Activated T-helper 1 cell treated with anti-CD3 and anti-CD28 coated beads, Interleukin-12 subunit alpha, Interleukin-12 subunit beta, Interleukin-2, Interleukin-4 antibody, amounts not matched to agents 30 ng/mL and 10 ng/mL and 1 ng/mL, durations not matched to agents 14 hours and 24 hours and 36 hours (primary cell): ENCODE measurements at regions not wholly inside any gene's neighbourhood (a gene's known extent, or its start where the extent isn't known, plus 50 kb on each side); places are given as distances from the start of the nearest gene placed in this dataset.

Source experiments
- DNase-seq: peaks from one replicate; pipeline ENCODE4 v3.0.0; 2021; ENCODE audit warnings: low spot score
- H3K27ac Mint-ChIP-seq: one replicate; pipeline ENCODE4 v1.8.0; 2021; ENCODE audit warnings: mild to moderate bottlenecking, mixed read lengths
- H3K27me3 Mint-ChIP-seq: one replicate; pipeline ENCODE4 v1.8.0; 2022; ENCODE audit warnings: mild to moderate bottlenecking, moderate library complexity, mixed read lengths; ENCODE audit not compliant: insufficient read depth
- H3K36me3 Mint-ChIP-seq: one replicate; pipeline ENCODE4 v1.8.0; 2021; ENCODE audit warnings: low read depth, mixed read lengths
- H3K4me1 Mint-ChIP-seq: one replicate; pipeline ENCODE4 v1.8.0; 2021; ENCODE audit warnings: low read depth, mixed read lengths
- H3K4me3 Mint-ChIP-seq: one replicate; pipeline ENCODE4 v1.8.0; 2021; ENCODE audit warnings: mild to moderate bottlenecking, moderate library complexity, mixed read lengths
- H3K9me3 Mint-ChIP-seq: one replicate; pipeline ENCODE4 v1.8.0; 2021; ENCODE audit warnings: mixed read lengths
- intact Hi-C: fragments of 100-400 bp; cut with micrococcal nuclease; formaldehyde crosslinking; loops from one replicate; pipeline ENCODE4 v1.15.1; 2024

- Mint-ChIP-seq H3K36me3 (no peaks in the 10 kb centered on the region), H3K4me1 (no peaks in the 10 kb centered on the region), H3K4me3 (no peak overlapping the region), H3K27me3 (peaks cover 8% of the 10 kb centered on the region), H3K9me3 (no peaks in the 10 kb centered on the region), H3K27ac (no peak overlapping the region)
- intact Hi-C loops, result no loop called here
- no peak for DNase-seq
These were observed 271.4 kb upstream of the RORA start for GRCh38 chr15:61500523-61500922.

GRCh38 chr15:61499376-61499775 lies 270.3 kb upstream of the RORA start:
- H3K4me3 Mint-ChIP-seq, result no peak overlapping the region
- no peaks in the 10 kb centered on the region for H3K9me3 Mint-ChIP-seq
- no peaks in the 10 kb centered on the region for H3K36me3 Mint-ChIP-seq
- H3K4me1 Mint-ChIP-seq, result no peaks in the 10 kb centered on the region
- peaks cover 8% of the 10 kb centered on the region for H3K27me3 Mint-ChIP-seq
- intact Hi-C loops, result no loop called here
- DNase-seq, result no peak
- H3K27ac Mint-ChIP-seq, result no peak overlapping the region

- intact Hi-C loops, result no loop called here
These were observed 260.5 kb upstream of the RORA start for GRCh38 chr15:61489571-61489970.

GRCh38 chr15:61483599-61483998 lies 254.5 kb upstream of the RORA start:
- no peaks in the 10 kb centered on the region for H3K9me3 Mint-ChIP-seq
- intact Hi-C loops, result no loop called here
- no peak overlapping the region for H3K4me3 Mint-ChIP-seq
- no peak for DNase-seq
- H3K27me3 Mint-ChIP-seq, result peaks cover 12% of the 10 kb centered on the region
- no peak overlapping the region for H3K27ac Mint-ChIP-seq
- no peaks in the 10 kb centered on the region for H3K4me1 Mint-ChIP-seq
- H3K36me3 Mint-ChIP-seq, result no peaks in the 10 kb centered on the region

More at GRCh38 chr15:61489571-61489970, 260.5 kb upstream of the RORA start:
- H3K4me1 Mint-ChIP-seq, result no peaks in the 10 kb centered on the region
- H3K36me3 Mint-ChIP-seq, result no peaks in the 10 kb centered on the region
- peaks cover 12% of the 10 kb centered on the region for H3K27me3 Mint-ChIP-seq
- no peak overlapping the region for H3K4me3 Mint-ChIP-seq
- H3K27ac Mint-ChIP-seq, result no peak overlapping the region
- DNase-seq, result no peak
- H3K9me3 Mint-ChIP-seq, result no peaks in the 10 kb centered on the region

- no peak overlapping the region for H3K27ac Mint-ChIP-seq
- no peak for DNase-seq
- intact Hi-C loops, result no loop called here
- no peak overlapping the region for H3K4me3 Mint-ChIP-seq
- no peaks in the 10 kb centered on the region for H3K9me3 Mint-ChIP-seq
- no peaks in the 10 kb centered on the region for H3K4me1 Mint-ChIP-seq
- peaks cover 11% of the 10 kb centered on the region for H3K27me3 Mint-ChIP-seq
- no peaks in the 10 kb centered on the region for H3K36me3 Mint-ChIP-seq
These were observed 252.8 kb upstream of the RORA start for GRCh38 chr15:61481886-61482285.

GRCh38 chr15:61480863-61481262 lies 251.8 kb upstream of the RORA start:
- H3K27ac Mint-ChIP-seq, result no peak overlapping the region
- no peaks in the 10 kb centered on the region for H3K4me1 Mint-ChIP-seq
- no peaks in the 10 kb centered on the region for H3K36me3 Mint-ChIP-seq
- peaks cover 6% of the 10 kb centered on the region for H3K27me3 Mint-ChIP-seq
- intact Hi-C loops, result no loop called here
- H3K9me3 Mint-ChIP-seq, result no peaks in the 10 kb centered on the region
- no peak for DNase-seq
- H3K4me3 Mint-ChIP-seq, result no peak overlapping the region

GRCh38 chr15:61480295-61480694 lies 251.2 kb upstream of the RORA start:
- no peak overlapping the region for H3K4me3 Mint-ChIP-seq
- intact Hi-C loops, result no loop called here
- DNase-seq, result no peak
- H3K9me3 Mint-ChIP-seq, result no peaks in the 10 kb centered on the region
- H3K27ac Mint-ChIP-seq, result no peak overlapping the region
- no peaks in the 10 kb centered on the region for H3K4me1 Mint-ChIP-seq
- H3K27me3 Mint-ChIP-seq, result peaks cover 8% of the 10 kb centered on the region
- no peaks in the 10 kb centered on the region for H3K36me3 Mint-ChIP-seq

- Mint-ChIP-seq H3K27ac (no peak overlapping the region), H3K36me3 (no peaks in the 10 kb centered on the region), H3K4me3 (no peak overlapping the region), H3K9me3 (no peaks in the 10 kb centered on the region), H3K4me1 (no peaks in the 10 kb centered on the region), H3K27me3 (peaks cover 11% of the 10 kb centered on the region)
- intact Hi-C loops, result no loop called here
- no peak for DNase-seq
These were observed 250.5 kb upstream of the RORA start for GRCh38 chr15:61479613-61480012.

- no peak overlapping the region for H3K4me3 Mint-ChIP-seq
- intact Hi-C loops, result no loop called here
- H3K4me1 Mint-ChIP-seq, result no peaks in the 10 kb centered on the region
- no peaks in the 10 kb centered on the region for H3K9me3 Mint-ChIP-seq
- DNase-seq, result no peak
- peaks cover 8% of the 10 kb centered on the region for H3K27me3 Mint-ChIP-seq
- no peaks in the 10 kb centered on the region for H3K36me3 Mint-ChIP-seq
- no peak overlapping the region for H3K27ac Mint-ChIP-seq
These were observed 247.6 kb upstream of the RORA start for GRCh38 chr15:61476741-61477140.

- Mint-ChIP-seq H3K4me1 (no peaks in the 10 kb centered on the region), H3K27ac (no peak overlapping the region), H3K27me3 (peaks cover 8% of the 10 kb centered on the region), H3K9me3 (no peaks in the 10 kb centered on the region), H3K36me3 (no peaks in the 10 kb centered on the region), H3K4me3 (no peak overlapping the region)
- intact Hi-C loops, result no loop called here
- DNase-seq, result no peak
These were observed 245.7 kb upstream of the RORA start for GRCh38 chr15:61474796-61475195.

GRCh38 chr15:61467823-61468222 lies 238.7 kb upstream of the RORA start:
- H3K27me3 Mint-ChIP-seq, result no peaks in the 10 kb centered on the region
- no peak overlapping the region for H3K27ac Mint-ChIP-seq
- no peak overlapping the region for H3K4me3 Mint-ChIP-seq
- H3K36me3 Mint-ChIP-seq, result no peaks in the 10 kb centered on the region
- H3K9me3 Mint-ChIP-seq, result no peaks in the 10 kb centered on the region
- no peak for DNase-seq
- intact Hi-C loops, result no loop called here
- no peaks in the 10 kb centered on the region for H3K4me1 Mint-ChIP-seq

GRCh38 chr15:61459785-61460707 lies 230.9 kb upstream of the RORA start:
- Mint-ChIP-seq H3K4me3 (no peak overlapping the region), H3K36me3 (no peaks in the 10 kb centered on the region), H3K9me3 (no peaks in the 10 kb centered on the region), H3K27me3 (peaks cover 4% of the 10 kb centered on the region), H3K27ac (no peak overlapping the region), H3K4me1 (no peaks in the 10 kb centered on the region)
- no peak for DNase-seq
- intact Hi-C loops, result no loop called here

GRCh38 chr15:61457050-61457733 lies 228.1 kb upstream of the RORA start:
- Mint-ChIP-seq H3K4me3 (no peak overlapping the region), H3K36me3 (no peaks in the 10 kb centered on the region), H3K9me3 (no peaks in the 10 kb centered on the region), H3K4me1 (no peaks in the 10 kb centered on the region), H3K27ac (no peak overlapping the region), H3K27me3 (peaks cover 9% of the 10 kb centered on the region)
- intact Hi-C loops, result no loop called here
- DNase-seq, result no peak
